HepG2 (cell line): ENCODE measurements at regions not wholly inside any gene's neighbourhood (a gene's known extent, or its start where the extent isn't known, plus 50 kb on each side); places are given as distances from the start of the nearest gene placed in this dataset.

ENCODE experiments used
- ATAC-seq: fragments of 200-7000 bp; cut with Tn5 transposase; 3 replicates; pipeline ENCODE4 v1.9.1; 2020; ENCODE audit warnings: mild to moderate bottlenecking, moderate library complexity
- BruUV-seq: library from RNA; stranded (reverse); fragments of 400-500 nt; replicated peaks from 2 replicates; lab custom pipeline; 2021; lab: Mats Ljungman, UMichigan
- CTCF ChIA-PET: fragments of 300-600 bp; formaldehyde crosslinking; extraction: SDS; loops from one replicate; lab custom pipeline; 2021; ENCODE audit warnings: low total read pairs, inconsistent platforms, low intra/inter-chr PET ratio; lab: Yijun Ruan, JAX
- POLR2A ChIA-PET: fragments of 350-600 bp; sonication (Branson Sonifier 250); formaldehyde crosslinking; loops from one replicate; lab custom pipeline; 2020; ENCODE audit warnings: antibody characterized with exemption, inconsistent platforms; lab: Yijun Ruan, JAX
- DNase-seq: peaks from one replicate; pipeline ENCODE4 v3.0.0-alpha.2; 2015; ENCODE audit warnings: low spot score
- FAIRE-seq: peaks from 3 replicates; lab custom pipeline; 2011; peaks lifted over from hg19 to GRCh38; lab: Jason Lieb, UNC
- H2AFZ ChIP-seq: one replicate; pipeline ENCODE4 v1.6.1; 2011; ENCODE audit warnings: low read length, inconsistent platforms
- H3K27ac ChIP-seq: fragments of 300-600 bp; 3 replicates; pipeline ENCODE4 v1.8.0; 2011; ENCODE audit warnings: mixed run types, mild to moderate bottlenecking, mixed read lengths, low read length, inconsistent platforms; ENCODE audit not compliant: insufficient read depth; ENCODE audit errors: extremely low read length
- H3K27me3 ChIP-seq, 2 experiments: fragments of 200-600 bp in 1 of 2; 2 replicates in 1 of 2; 3 replicates in 1 of 2; pipeline versions ENCODE4 v1.6.0 to v1.8.0; 2011; ENCODE audit warnings: low read length in 2 of 2, mild to moderate bottlenecking in 2 of 2, moderate library complexity in 2 of 2, inconsistent platforms in 1 of 2; ENCODE audit not compliant: insufficient read depth in 2 of 2, control insufficient read depth in 1 of 2
- H3K36me3 ChIP-seq, 2 experiments: fragments of 200-600 bp in 1 of 2; replicated peaks in 1 of 2; 2 replicates in 1 of 2; 3 replicates in 1 of 2; pipeline versions ENCODE4 v1.5.1 to v1.8.0; 2011; ENCODE audit warnings: low read length in 2 of 2, inconsistent platforms in 1 of 2; ENCODE audit not compliant: insufficient read depth in 2 of 2, control insufficient read depth in 1 of 2
- H3K4me1 ChIP-seq: 2 replicates; pipeline ENCODE4 v1.5.1; 2012; ENCODE audit warnings: low read length, inconsistent platforms; ENCODE audit not compliant: insufficient read depth
- H3K4me2 ChIP-seq: 2 replicates; pipeline ENCODE4 v1.6.0; 2011; ENCODE audit warnings: low read depth, low read length, inconsistent platforms
- H3K4me3 ChIP-seq, 3 experiments: fragments of 200-600 bp in 1 of 3; sonication (generic), shearing (Covaris generic) in 1 of 3; replicated peaks in 1 of 3; 2 replicates each; pipeline ENCODE4 v1.5.1; 2011 to 2016; ENCODE audit warnings: low read length in 3 of 3, inconsistent platforms in 2 of 3, low read depth in 2 of 3, mild to moderate bottlenecking in 2 of 3, control low read depth in 1 of 3, mixed read lengths in 1 of 3; ENCODE audit not compliant: insufficient read depth in 1 of 3
- H3K79me2 ChIP-seq: one replicate; pipeline ENCODE4 v1.6.1; 2011; ENCODE audit warnings: low read length, inconsistent platforms; ENCODE audit not compliant: insufficient read depth
- H3K9ac ChIP-seq: 2 replicates; pipeline ENCODE4 v1.6.0; 2011; ENCODE audit warnings: mild to moderate bottlenecking, low read depth, low read length, inconsistent platforms; ENCODE audit not compliant: insufficient read depth
- H3K9me3 ChIP-seq: 2 replicates; pipeline ENCODE4 v1.5.1; 2012; ENCODE audit warnings: mild to moderate bottlenecking, low read length
- H4K20me1 ChIP-seq: 2 replicates; pipeline ENCODE4 v1.6.0; 2011; ENCODE audit warnings: inconsistent platforms, mild to moderate bottlenecking, low read length, moderate library complexity; ENCODE audit not compliant: insufficient read depth
- CTCF ChIP-seq: sonication (generic); formaldehyde crosslinking; IDR thresholded peaks from 2 replicates; pipeline ENCODE4 v1.5.0; 2020; ENCODE audit warnings: mild to moderate bottlenecking, missing genetic modification reagents, moderate library complexity
- FOXJ3 ChIP-seq: sonication (generic); formaldehyde crosslinking; IDR thresholded peaks from 2 replicates; pipeline ENCODE4 v1.4.0; 2020; ENCODE audit warnings: missing genetic modification reagents, mild to moderate bottlenecking, borderline replicate concordance
- HMG20A ChIP-seq: IDR thresholded peaks from 2 replicates; pipeline ENCODE4 v1.6.1; 2016; ENCODE audit warnings: borderline replicate concordance
- HNF4A ChIP-seq: sonication (generic); formaldehyde crosslinking; IDR thresholded peaks from 2 replicates; pipeline ENCODE4 v1.4.0; 2020; ENCODE audit warnings: missing genetic modification reagents
- HOXA5 ChIP-seq: sonication (generic); formaldehyde crosslinking; IDR thresholded peaks from 2 replicates; pipeline ENCODE4 v1.4.0; 2020; ENCODE audit warnings: missing genetic modification reagents
- POGZ ChIP-seq: sonication (generic); formaldehyde crosslinking; IDR thresholded peaks from 2 replicates; pipeline ENCODE4 v1.4.0; 2020; ENCODE audit warnings: mild to moderate bottlenecking, missing genetic modification reagents
- RBFOX2 ChIP-seq: fragments of 200-400 bp; formaldehyde crosslinking; IDR thresholded peaks from 2 replicates; pipeline ENCODE4 v1.6.1; 2017; ENCODE audit warnings: low read depth, mild to moderate bottlenecking, low read length
- RXRA ChIP-seq: sonication (generic); formaldehyde crosslinking; IDR thresholded peaks from 2 replicates; pipeline ENCODE4 v1.5.1; 2020; ENCODE audit warnings: missing genetic modification reagents
- SIX1 ChIP-seq: sonication (generic); formaldehyde crosslinking; IDR thresholded peaks from 2 replicates; pipeline ENCODE4 v1.4.0; 2020; ENCODE audit warnings: missing genetic modification reagents, borderline replicate concordance
- SRSF4 ChIP-seq: fragments of 200-400 bp; formaldehyde crosslinking; IDR thresholded peaks from one replicate; pipeline ENCODE4 v1.6.1; 2018; ENCODE audit warnings: mild to moderate bottlenecking, low read depth, low read length, moderate library complexity; ENCODE audit not compliant: poor library complexity, severe bottlenecking
- TBP ChIP-seq: sonication (generic); formaldehyde crosslinking; IDR thresholded peaks from 2 replicates; pipeline ENCODE4 v1.5.0; 2020; ENCODE audit warnings: missing genetic modification reagents
- XBP1 ChIP-seq: sonication (generic); formaldehyde crosslinking; IDR thresholded peaks from 2 replicates; pipeline ENCODE4 v1.5.0; 2020; ENCODE audit warnings: missing genetic modification reagents
- ZBTB38 ChIP-seq: sonication (generic); formaldehyde crosslinking; IDR thresholded peaks from 2 replicates; pipeline ENCODE4 v1.5.1; 2020; ENCODE audit warnings: mild to moderate bottlenecking, missing genetic modification reagents
- ZNF501 ChIP-seq: sonication (generic); formaldehyde crosslinking; IDR thresholded peaks from 2 replicates; pipeline ENCODE4 v1.5.1; 2020; ENCODE audit warnings: mild to moderate bottlenecking, moderate library complexity, missing genetic modification reagents
- ZNF510 ChIP-seq: sonication (generic); formaldehyde crosslinking; IDR thresholded peaks from 2 replicates; pipeline ENCODE4 v1.4.0; 2020; ENCODE audit warnings: low read depth, mild to moderate bottlenecking, missing genetic modification reagents
- ZNF556 ChIP-seq: sonication (generic); formaldehyde crosslinking; IDR thresholded peaks from 2 replicates; pipeline ENCODE4 v1.4.0; 2020; ENCODE audit warnings: mild to moderate bottlenecking, missing genetic modification reagents, borderline replicate concordance
- WGBS: methylation state at CpG from one replicate; pipeline ENCODE4 v1.1.6; 2017; ENCODE audit warnings: low lambda C conversion rate; 5-methylcytosine and 5-hydroxymethylcytosine counted together
- in situ Hi-C: cut with HindIII; loops from 2 replicates; pipeline ENCODE4 v1.10.0; 2017; ENCODE audit warnings: low pct_unique_long_range_greater_than_20kb; ENCODE audit not compliant: extremely low pct_ligation_motif_present
- intact Hi-C: fragments of 100-400 bp; cut with micrococcal nuclease; formaldehyde crosslinking; loops from one replicate; pipeline ENCODE4 v1.10.0; 2022; ENCODE audit not compliant: unreplicated experiment

GRCh38 chr12:131617596-131618302 is 93.1 kb upstream of the SFSWAP start:
- TF ChIP-seq SIX1 (CRISPR knock-in tag): no peak
- TF ChIP-seq CTCF (CRISPR knock-in tag): no peak
- TF ChIP-seq TBP (CRISPR knock-in tag): no peak
- no peak for TF ChIP-seq FOXJ3 (CRISPR knock-in tag)
- TF ChIP-seq ZBTB38: no peak
- TF ChIP-seq POGZ (CRISPR knock-in tag): no peak
- no peak for TF ChIP-seq ZNF510 (CRISPR knock-in tag)
- no peak for TF ChIP-seq RXRA (CRISPR knock-in tag)
- TF ChIP-seq ZNF501: no peak
- TF ChIP-seq XBP1: no peak
- no peak for TF ChIP-seq HNF4A (CRISPR knock-in tag)
- no peak for TF ChIP-seq ZNF556 (CRISPR knock-in tag)
- TF ChIP-seq HOXA5 (CRISPR knock-in tag): no peak
- TF ChIP-seq HMG20A (CRISPR knock-in tag): no peak
- TF ChIP-seq RBFOX2: no peak
- TF ChIP-seq SRSF4: no peak
- FAIRE-seq: no peak
- Histone ChIP-seq H3K79me2 (no peaks in the 10 kb centered on the region), H3K9ac (no peak overlapping the region), H4K20me1 (0 out of 2 replicates have a peak, but pooled peaks cover 9% of the 10 kb centered on the region), H3K4me1 (no peaks in the 10 kb centered on the region), H3K36me3 (no peaks in the 10 kb centered on the region), H3K4me3 (no peak overlapping the region), H2AFZ (no peak overlapping the region), H3K4me2 (no peak overlapping the region), H3K9me3 (no peaks in the 10 kb centered on the region), H3K27ac (no peak overlapping the region), H3K27me3 (peaks cover 22 to 95% of the 10 kb centered on the region in 2 experiments)
- CTCF ChIA-PET: no interaction called here
- intact Hi-C loops: no loop called here
- BruUV-seq: no TSS peak
- in situ Hi-C loops: loop anchor here (10.0 to 25.0 kb wide), 2 partner anchors 217 to 395 kb away; no protein-coding TSS in a partner anchor
- no peak for DNase-seq
- WGBS: no CpG with 5 or more reads among the region's 23 CpGs
- no peak for ATAC-seq
- POLR2A ChIA-PET: no interaction called here
